Left lung (tissue), 4 donors: ENCODE measurements at regions not wholly inside any gene's neighbourhood (a gene's known extent, or its start where the extent isn't known, plus 50 kb on each side); places are given as distances from the start of the nearest gene placed in this dataset.
"Not testable (repeated sequence)": the region's sequence is repeated elsewhere in the genome, so short reads cannot be mapped to it uniquely, and the experiment has no call there.

Experiments
- ATAC-seq: fragments of 200-7000 bp; cut with Tn5 transposase; one replicate; pipeline ENCODE4 v1.9.1; 2020; ENCODE audit warnings: moderate library complexity
- DNase-seq, 4 donors: peaks; one replicate each; pipeline ENCODE4 v3.0.0-alpha.2; 2013 to 2020
- H3K27ac ChIP-seq, 2 donors: fragments of 200-600 bp; sonication (generic) in 1 of 2; one replicate each; pipeline versions ENCODE4 v1.5.0 to v1.8.0; 2020 to 2021
- H3K27me3 ChIP-seq, 2 donors: fragments of 200-600 bp; sonication (generic) in 1 of 2; one replicate each; pipeline versions ENCODE4 v1.5.0 to v1.8.0; 2020 to 2021
- H3K36me3 ChIP-seq, 2 donors: fragments of 200-600 bp; sonication (generic) in 1 of 2; one replicate each; pipeline versions ENCODE4 v1.5.0 to v1.8.0; 2020 to 2021
- H3K4me1 ChIP-seq, 2 donors: fragments of 200-600 bp; one replicate each; pipeline ENCODE4 v1.8.0; 2021
- H3K4me3 ChIP-seq, 2 donors: fragments of 200-600 bp; sonication (generic) in 1 of 2; one replicate each; pipeline versions ENCODE4 v1.5.0 to v1.8.0; 2020 to 2021; ENCODE audit warnings: mild to moderate bottlenecking in 1 of 2
- H3K9me3 ChIP-seq, 2 donors: fragments of 200-600 bp; sonication (generic) in 1 of 2; one replicate each; pipeline versions ENCODE4 v1.5.0 to v1.8.0; 2020 to 2021
- CTCF ChIP-seq, 2 donors: fragments of 200-600 bp; sonication (generic) in 1 of 2; IDR thresholded peaks; one replicate each; pipeline versions ENCODE4 v1.5.0 to v1.8.0; 2021; ENCODE audit warnings: antibody characterized with exemption in 2 of 2
- intact Hi-C, 2 donors: fragments of 100-400 bp; cut with DNase I; formaldehyde crosslinking; loops; one replicate each; pipeline versions ENCODE4 v1.11.2 to v1.14.2; 2022
- donor health status: DM: no; HTN: yes; CAD: no.
- donor health status: DM: no; HTN: no; CAD: no.

DNA sequence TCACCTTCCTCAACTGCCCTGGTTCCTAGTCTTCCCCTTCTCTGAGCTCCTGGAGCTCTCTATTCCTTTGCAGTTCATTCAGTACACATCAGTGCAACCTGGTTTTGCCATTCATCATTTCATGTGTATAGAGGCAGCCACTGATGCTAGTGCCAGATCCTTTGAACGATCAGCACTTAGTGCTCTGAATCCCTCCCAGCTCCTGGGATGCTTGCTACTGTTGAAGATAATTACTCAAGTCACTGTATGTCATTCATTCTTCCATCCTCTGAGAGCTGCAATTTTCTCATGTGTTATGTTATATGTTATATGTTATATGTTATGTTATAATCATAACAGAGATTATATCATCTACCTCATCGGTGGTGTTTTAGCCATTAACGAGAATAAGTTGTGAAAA, 98.5 kb upstream of the UXS1 start:
- no peaks in the 10 kb centered on the region for H3K4me1 ChIP-seq
- DNase-seq (no peak), ATAC-seq (no peak)
- no peaks in the 10 kb centered on the region for H3K9me3 ChIP-seq
- H3K36me3 ChIP-seq: no peaks in the 10 kb centered on the region
- intact Hi-C loops: no loop called here
- H3K27ac ChIP-seq: no peak overlapping the region
- H3K27me3 ChIP-seq: no peaks in the 10 kb centered on the region
- H3K4me3 ChIP-seq: no peak overlapping the region
- no peak for TF ChIP-seq CTCF (IDR thresholded peaks at IDR 0.05)

DNA sequence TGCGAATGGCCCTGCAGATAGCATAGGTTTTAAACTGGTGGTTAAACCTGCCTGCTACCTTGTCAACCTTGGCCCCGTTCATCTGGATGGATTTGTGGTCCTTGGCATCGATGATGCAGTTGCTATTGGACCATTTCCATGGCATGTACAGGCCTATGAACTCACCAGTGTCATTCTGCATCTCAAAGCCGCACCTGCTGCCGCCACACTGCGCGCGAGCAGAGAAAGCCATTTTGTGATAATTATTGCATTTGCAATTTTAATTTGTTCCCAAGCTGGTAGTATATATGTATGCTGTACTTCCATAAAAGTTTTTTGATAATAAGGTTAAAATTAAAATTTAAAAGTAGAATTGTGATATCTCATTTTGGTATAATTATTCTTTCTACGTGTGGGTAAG, 94.8 kb upstream of the UXS1 start:
- no peak for DNase-seq
- no peaks in the 10 kb centered on the region for H3K4me1 ChIP-seq

GRCh38 chr2:106285237-106285829, 91.2 kb upstream of the UXS1 start:
- Histone ChIP-seq H3K9me3 (no peaks in the 10 kb centered on the region), H3K27ac (no peak overlapping the region), H3K4me1 (peaks cover 0 to 3% of the 10 kb centered on the region in 2 donors), H3K27me3 (no peaks in the 10 kb centered on the region), H3K36me3 (no peaks in the 10 kb centered on the region), H3K4me3 (no peak overlapping the region)
- DNase-seq (no peak), ATAC-seq (no peak)
- no peak for TF ChIP-seq CTCF (IDR thresholded peaks at IDR 0.05)
- intact Hi-C loops: no loop called here

More for the DNA sequence above, 94.8 kb upstream of the UXS1 start:
- H3K36me3 ChIP-seq: no peaks in the 10 kb centered on the region
- no peak for TF ChIP-seq CTCF (IDR thresholded peaks at IDR 0.05)
- no peaks in the 10 kb centered on the region for H3K27me3 ChIP-seq
- no peak for ATAC-seq
- H3K27ac ChIP-seq: no peak overlapping the region
- no peak overlapping the region for H3K4me3 ChIP-seq
- no peaks in the 10 kb centered on the region for H3K9me3 ChIP-seq
- intact Hi-C loops: no loop called here

- Histone ChIP-seq H3K27ac (no peak overlapping the region), H3K4me3 (no peak overlapping the region), H3K9me3 (no peaks in the 10 kb centered on the region), H3K27me3 (no peaks in the 10 kb centered on the region), H3K4me1 (peaks cover 0 to 3% of the 10 kb centered on the region in 2 donors), H3K36me3 (no peaks in the 10 kb centered on the region)
- intact Hi-C loops: no loop called here
- ATAC-seq: no peak
- DNase-seq: no peak
- TF ChIP-seq CTCF (IDR thresholded peaks at IDR 0.05): no peak
Observed at GRCh38 chr2:106284691-106285202, 90.6 kb upstream of the UXS1 start.

DNA sequence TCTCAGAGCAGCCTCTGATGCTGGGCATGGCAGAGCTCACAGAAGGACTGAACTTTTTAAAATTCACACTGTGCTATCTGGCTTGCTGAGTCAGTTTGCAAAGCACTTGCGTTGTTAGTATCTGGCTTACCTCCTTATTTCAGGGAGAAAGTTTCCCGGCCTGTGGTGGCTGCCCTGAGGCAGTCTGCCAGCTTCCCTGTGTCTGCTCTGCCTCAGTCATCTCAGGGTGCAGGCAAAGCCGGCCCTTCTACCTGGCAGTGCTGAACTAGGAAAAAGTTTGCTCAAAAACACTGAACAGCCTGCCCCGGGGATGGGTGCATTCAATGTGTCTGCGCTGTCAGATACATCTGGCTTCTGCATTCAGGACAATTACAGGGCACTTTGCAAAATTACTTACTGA, 90.2 kb upstream of the UXS1 start:
- Histone ChIP-seq H3K4me1 (peaks cover 0 to 3% of the 10 kb centered on the region in 2 donors), H3K27ac (no peak overlapping the region), H3K9me3 (no peaks in the 10 kb centered on the region), H3K27me3 (no peaks in the 10 kb centered on the region), H3K36me3 (no peaks in the 10 kb centered on the region), H3K4me3 (no peak overlapping the region)
- DNase-seq (no peak), ATAC-seq (no peak)
- TF ChIP-seq CTCF (IDR thresholded peaks at IDR 0.05): no peak
- intact Hi-C loops: no loop called here

- intact Hi-C loops, H3K4me3 ChIP-seq, H3K27ac ChIP-seq, H3K36me3 ChIP-seq, H3K9me3 ChIP-seq, DNase-seq, ATAC-seq, H3K4me1 ChIP-seq, H3K27me3 ChIP-seq: not testable (repeated sequence)
Observed at GRCh38 chr2:106283228-106284152, 89.4 kb upstream of the UXS1 start.
